Hepatocyte (in vitro differentiated cells): ENCODE measurements at regions not wholly inside any gene's neighbourhood (a gene's known extent, or its start where the extent isn't known, plus 50 kb on each side); places are given as distances from the start of the nearest gene placed in this dataset.

Source experiments
- CTCF ChIP-seq: fragments of 200-600 bp; sonication (generic); IDR thresholded peaks from 2 replicates; pipeline ENCODE4 v1.5.1; 2016; ENCODE audit warnings: antibody characterized with exemption, mild to moderate bottlenecking; ENCODE audit not compliant: poor library complexity
- EZH2 ChIP-seq: fragments of 200-600 bp; sonication (generic); IDR thresholded peaks from 2 replicates; pipeline ENCODE4 v1.6.1; 2016; ENCODE audit warnings: antibody characterized with exemption, mild to moderate bottlenecking, borderline replicate concordance

GRCh38 chr6:71414486-71414885 is 125.9 kb downstream of the OGFRL1 start:
- no peak for TF ChIP-seq CTCF
- TF ChIP-seq EZH2: no peak
